ENCODE measurements at regions not wholly inside any gene's neighbourhood (a gene's known extent, or its start where the extent isn't known, plus 50 kb on each side); places are given as distances from the start of the nearest gene placed in this dataset.

- no peak overlapping the region for H3K4me3 ChIP-seq (ENCODE audit: low read length)
- no peak for TF ChIP-seq CTCF (conservative IDR thresholded peaks at IDR 0.05; ENCODE audit: low read length)
- no peak for DNase-seq (ENCODE audit: low read depth)
Observed at GRCh38 chr6:1031720-1032119, 280.2 kb upstream of the FOXQ1 start.

GRCh38 chr6:1029141-1029540, 282.8 kb upstream of the FOXQ1 start:
- peak; percentile 61 for DNase-seq (ENCODE audit: low read depth)
- no peak for TF ChIP-seq CTCF (conservative IDR thresholded peaks at IDR 0.05; ENCODE audit: low read length)
- no peak overlapping the region for H3K4me3 ChIP-seq (ENCODE audit: low read length)

GRCh38 chr6:1028723-1029122, 283.2 kb upstream of the FOXQ1 start:
- no peak for TF ChIP-seq CTCF (conservative IDR thresholded peaks at IDR 0.05; ENCODE audit: low read length)
- no peak for DNase-seq (ENCODE audit: low read depth)
- H3K4me3 ChIP-seq (ENCODE audit: low read length), result no peak overlapping the region

DNA sequence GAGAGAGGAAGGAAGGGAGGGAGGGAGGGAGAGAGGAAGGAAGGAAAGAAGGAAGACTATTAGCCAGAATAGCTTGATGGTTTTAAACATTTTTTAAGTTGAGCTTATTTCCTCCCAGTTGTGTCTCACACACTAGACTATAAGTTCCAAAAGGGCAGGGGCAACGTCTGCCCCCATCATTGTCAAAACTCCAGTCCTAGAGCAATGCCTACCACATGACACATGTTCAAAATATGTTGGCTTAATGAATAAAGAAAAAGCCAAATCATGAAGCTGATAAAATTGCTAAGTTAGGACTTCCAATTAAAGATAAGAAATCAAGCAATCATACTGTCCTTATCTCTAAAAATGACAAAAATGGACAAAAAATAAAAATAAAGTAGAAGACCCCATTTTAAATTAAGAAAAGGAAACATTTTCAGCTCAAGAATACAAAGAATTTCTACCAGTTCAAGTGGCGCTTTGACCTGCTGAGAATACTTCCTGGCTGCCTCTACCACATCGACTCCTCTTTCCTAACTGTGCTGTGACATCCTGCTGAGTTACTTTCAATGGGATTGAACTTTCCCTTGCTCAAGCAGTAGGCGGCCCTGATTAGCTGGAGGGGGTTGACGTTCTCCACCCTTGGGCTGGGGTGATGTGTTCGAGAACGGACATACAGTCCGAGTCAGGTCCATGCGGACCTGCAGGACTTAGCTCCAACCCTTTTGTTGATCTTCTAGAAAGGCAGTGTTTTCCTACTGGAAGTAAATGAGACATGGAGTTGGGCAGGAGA, 283.9 kb upstream of the FOXQ1 start:
- no peak for TF ChIP-seq CTCF (conservative IDR thresholded peaks at IDR 0.05; ENCODE audit: low read length)
- DNase-seq (ENCODE audit: low read depth), result no peak
- no peak overlapping the region for H3K4me3 ChIP-seq (ENCODE audit: low read length)

- H3K4me3 ChIP-seq (ENCODE audit: low read length), result no peak overlapping the region
- no peak for TF ChIP-seq CTCF (conservative IDR thresholded peaks at IDR 0.05; ENCODE audit: low read length)
- peak; percentile 75 for DNase-seq (ENCODE audit: low read depth)
Observed at GRCh38 chr6:1027109-1027794, 284.6 kb upstream of the FOXQ1 start.

DNA sequence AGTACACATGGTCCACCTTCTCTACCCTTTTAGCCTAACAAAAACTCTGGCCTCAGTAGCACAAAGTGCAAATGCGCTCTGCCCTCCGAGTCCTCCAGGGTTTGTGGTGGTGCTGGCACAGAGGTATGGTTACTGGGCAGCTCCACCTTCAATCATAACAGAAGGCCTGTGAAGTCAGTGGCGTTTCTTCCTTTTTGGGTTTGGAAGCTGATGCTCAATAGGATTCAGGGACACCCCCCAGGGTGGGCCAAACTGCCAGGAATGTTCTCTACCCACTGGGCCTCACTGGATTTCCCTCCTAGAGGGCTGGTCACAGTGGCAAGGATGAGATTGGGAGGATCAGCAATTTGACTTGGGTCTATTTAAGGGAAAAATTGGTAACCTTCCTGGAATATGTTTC, 286.1 kb upstream of the FOXQ1 start:
- no peak for TF ChIP-seq CTCF (conservative IDR thresholded peaks at IDR 0.05; ENCODE audit: low read length)
- DNase-seq (ENCODE audit: low read depth), result no peak
- no peak overlapping the region for H3K4me3 ChIP-seq (ENCODE audit: low read length)

DNA sequence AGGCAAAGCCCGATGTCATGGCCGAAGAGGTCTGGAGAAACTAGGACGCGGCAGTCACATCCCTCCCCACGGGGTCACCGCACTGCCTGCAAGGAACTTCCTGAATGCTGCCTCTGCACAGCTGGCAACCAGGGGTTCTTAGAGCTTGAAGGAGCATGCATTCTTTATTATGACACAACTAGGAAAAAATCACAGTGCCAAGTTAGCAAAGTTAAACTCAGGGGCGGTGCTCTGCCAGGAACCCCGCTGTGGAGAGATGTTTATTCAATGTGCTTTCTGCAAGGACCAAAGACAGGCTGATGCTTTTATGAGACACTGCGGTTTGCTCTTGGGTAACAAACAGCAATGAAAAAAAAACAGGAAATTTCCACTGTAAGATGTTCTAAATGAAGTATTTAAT, 287.3 kb upstream of the FOXQ1 start:
- TF ChIP-seq CTCF (conservative IDR thresholded peaks at IDR 0.05; ENCODE audit: low read length), result no peak
- DNase-seq (ENCODE audit: low read depth), result peak; percentile 95

More for the DNA sequence above, 287.3 kb upstream of the FOXQ1 start:
- no peak overlapping the region for H3K4me3 ChIP-seq (ENCODE audit: low read length)
